IMR-90 (cell line): ENCODE measurements at regions not wholly inside any gene's neighbourhood (a gene's known extent, or its start where the extent isn't known, plus 50 kb on each side); places are given as distances from the start of the nearest gene placed in this dataset.

Experiments used
- ATAC-seq: fragments of 200-7000 bp; cut with Tn5 transposase; 2 replicates; pipeline ENCODE4 v1.9.1; 2020; ENCODE audit warnings: low read depth, mild to moderate bottlenecking, moderate library complexity
- BruUV-seq: library from RNA; stranded (reverse); fragments of 400-500 nt; replicated peaks from 2 replicates; lab custom pipeline; 2021; lab: Mats Ljungman, UMichigan
- CTCF ChIA-PET: fragments of 300-600 bp; formaldehyde crosslinking; extraction: SDS; loops from one replicate; lab custom pipeline; 2021; ENCODE audit warnings: antibody characterized with exemption; lab: Yijun Ruan, JAX
- POLR2A ChIA-PET: fragments of 300-600 bp; sonication (Branson Sonifier 250); formaldehyde crosslinking; loops from one replicate; lab custom pipeline; 2022; ENCODE audit warnings: antibody characterized with exemption; ENCODE audit not compliant: unreplicated experiment; lab: Charles Lee
- DNase-seq: peaks from one replicate; pipeline ENCODE4 v3.0.0; 2013
- H2AFZ ChIP-seq: replicated peaks from 2 replicates; pipeline ENCODE3; 2013; ENCODE audit warnings: low read length, mild to moderate bottlenecking; ENCODE audit not compliant: poor library complexity
- H2AK5ac ChIP-seq: 2 replicates; pipeline ENCODE4 v1.6.1; 2013; ENCODE audit warnings: low read depth, low read length, inconsistent platforms
- H2AK9ac ChIP-seq: replicated peaks from 2 replicates; pipeline ENCODE3; 2013; ENCODE audit warnings: mild to moderate bottlenecking, low read depth, low read length, moderate library complexity; ENCODE audit not compliant: poor library complexity
- H2BK120ac ChIP-seq: 2 replicates; pipeline ENCODE4 v1.6.1; 2013; ENCODE audit warnings: low read depth, low read length, inconsistent platforms
- H2BK15ac ChIP-seq: 3 replicates; pipeline ENCODE4 v1.6.1; 2013; ENCODE audit warnings: low read depth, low read length, inconsistent platforms
- H2BK20ac ChIP-seq: 2 replicates; pipeline ENCODE4 v1.6.1; 2013; ENCODE audit warnings: low read depth, mild to moderate bottlenecking, inconsistent platforms, low read length, moderate library complexity
- H2BK5ac ChIP-seq: 2 replicates; pipeline ENCODE4 v1.6.1; 2013; ENCODE audit warnings: mild to moderate bottlenecking, low read depth, low read length, inconsistent platforms; ENCODE audit not compliant: poor library complexity, severe bottlenecking
- H3K14ac ChIP-seq: replicated peaks from 2 replicates; pipeline ENCODE4 v1.6.1; 2013; ENCODE audit warnings: low read depth, low read length, inconsistent platforms
- H3K18ac ChIP-seq: 2 replicates; pipeline ENCODE4 v1.6.1; 2013; ENCODE audit warnings: low read depth, low read length, control low read depth
- H3K23ac ChIP-seq: 2 replicates; pipeline ENCODE4 v1.6.1; 2013; ENCODE audit warnings: low read depth, low read length, inconsistent platforms
- H3K27ac ChIP-seq: 2 replicates; pipeline ENCODE4 v1.5.1; 2013; ENCODE audit warnings: mild to moderate bottlenecking, control low read depth, low read length; ENCODE audit not compliant: insufficient read depth
- H3K27me3 ChIP-seq: 2 replicates; pipeline ENCODE4 v1.6.1; 2013; ENCODE audit warnings: low read length; ENCODE audit not compliant: control insufficient read depth, insufficient read depth
- H3K36me3 ChIP-seq: 2 replicates; pipeline ENCODE4 v1.6.1; 2013; ENCODE audit warnings: low read length, mixed read lengths; ENCODE audit not compliant: control insufficient read depth, insufficient read depth
- H3K4ac ChIP-seq: 2 replicates; pipeline ENCODE4 v1.6.1; 2013; ENCODE audit warnings: low read depth, low read length, inconsistent platforms
- H3K4me1 ChIP-seq: 2 replicates; pipeline ENCODE4 v1.6.1; 2013; ENCODE audit warnings: low read length, mixed read lengths; ENCODE audit not compliant: control insufficient read depth, insufficient read depth
- H3K4me2 ChIP-seq: 2 replicates; pipeline ENCODE4 v1.6.1; 2013; ENCODE audit warnings: low read depth, mild to moderate bottlenecking, control low read depth, low read length, moderate library complexity
- H3K4me3 ChIP-seq: 2 replicates; pipeline ENCODE4 v1.5.1; 2013; ENCODE audit warnings: low read depth, mild to moderate bottlenecking, control low read depth, low read length, moderate library complexity; ENCODE audit not compliant: insufficient read depth
- H3K56ac ChIP-seq: 2 replicates; pipeline ENCODE4 v1.6.1; 2013; ENCODE audit warnings: low read length, inconsistent platforms; ENCODE audit not compliant: insufficient read depth; ENCODE audit errors: extremely low read depth
- H3K79me1 ChIP-seq, 2 experiments: 2 replicates each; pipeline ENCODE4 v1.6.1; 2013; ENCODE audit warnings: low read length in 2 of 2, inconsistent platforms in 1 of 2, low read depth in 1 of 2
- H3K9ac ChIP-seq: 2 replicates; pipeline ENCODE4 v1.6.1; 2013; ENCODE audit warnings: low read depth, low read length, control low read depth
- H3K9me1 ChIP-seq: 2 replicates; pipeline ENCODE4 v1.6.1; 2013; ENCODE audit warnings: low read length, inconsistent platforms; ENCODE audit not compliant: insufficient read depth
- H3K9me3 ChIP-seq: 2 replicates; pipeline ENCODE4 v1.6.1; 2013; ENCODE audit warnings: low read length; ENCODE audit not compliant: control insufficient read depth, insufficient read depth
- H4K20me1 ChIP-seq: 2 replicates; pipeline ENCODE4 v1.6.1; 2013; ENCODE audit warnings: low read length, inconsistent platforms; ENCODE audit not compliant: insufficient read depth
- H4K5ac ChIP-seq: 2 replicates; pipeline ENCODE4 v1.6.1; 2013; ENCODE audit warnings: mild to moderate bottlenecking, low read depth, low read length, control low read depth
- H4K8ac ChIP-seq, 2 experiments: 2 replicates each; pipeline ENCODE4 v1.6.1; 2013; ENCODE audit warnings: low read depth in 2 of 2, low read length in 2 of 2, control low read depth in 1 of 2, inconsistent platforms in 1 of 2
- H4K91ac ChIP-seq: 2 replicates; pipeline ENCODE4 v1.6.1; 2013; ENCODE audit warnings: low read depth, low read length, inconsistent platforms; ENCODE audit not compliant: insufficient read depth
- BHLHE40 ChIP-seq: fragments of 150-350 bp; IDR thresholded peaks from 2 replicates; pipeline ENCODE4 v1.6.1; 2016; ENCODE audit warnings: mild to moderate bottlenecking, low read depth, low read length
- CEBPB ChIP-seq: IDR thresholded peaks from 2 replicates; pipeline ENCODE4 v1.6.1; 2012; ENCODE audit warnings: low read depth, low read length, improper control_type of control experiment
- CHD1 ChIP-seq: IDR thresholded peaks from 2 replicates; pipeline ENCODE4 v1.6.1; 2012; ENCODE audit warnings: low read depth, low read length, improper control_type of control experiment
- CTCF ChIP-seq: conservative IDR thresholded peaks from 2 replicates; pipeline ENCODE4 v1.5.1; 2012; ENCODE audit warnings: mild to moderate bottlenecking, low read depth, low read length, improper control_type of control experiment
- ELK1 ChIP-seq: fragments of 150-350 bp; IDR thresholded peaks from 2 replicates; pipeline ENCODE4 v1.6.1; 2016; ENCODE audit warnings: low read depth, mild to moderate bottlenecking, low read length, moderate library complexity, borderline replicate concordance
- FOS ChIP-seq: fragments of 150-350 bp; IDR thresholded peaks from 2 replicates; pipeline ENCODE4 v1.6.1; 2016; ENCODE audit warnings: low read depth, low read length
- MAFK ChIP-seq: IDR thresholded peaks from 2 replicates; pipeline ENCODE4 v1.6.1; 2012; ENCODE audit warnings: low read depth, low read length, improper control_type of control experiment
- MAZ ChIP-seq: IDR thresholded peaks from 2 replicates; pipeline ENCODE4 v1.6.1; 2012; ENCODE audit warnings: low read depth, mild to moderate bottlenecking, low read length, improper control_type of control experiment, moderate library complexity, borderline replicate concordance
- MXI1 ChIP-seq: IDR thresholded peaks from 2 replicates; pipeline ENCODE4 v1.6.1; 2012; ENCODE audit warnings: low read depth, mild to moderate bottlenecking, low read length, moderate library complexity, borderline replicate concordance
- NFE2L2 ChIP-seq: fragments of 150-350 bp; IDR thresholded peaks from 2 replicates; pipeline ENCODE4 v1.6.1; 2016; ENCODE audit warnings: low read depth, mild to moderate bottlenecking, low read length
- POLR2A ChIP-seq: IDR thresholded peaks from 2 replicates; pipeline ENCODE4 v1.6.1; 2012; ENCODE audit warnings: mild to moderate bottlenecking, low read depth, low read length
- RAD21 ChIP-seq: IDR thresholded peaks from 2 replicates; pipeline ENCODE4 v1.6.1; 2012; ENCODE audit warnings: low read length, improper control_type of control experiment
- RCOR1 ChIP-seq: IDR thresholded peaks from 2 replicates; pipeline ENCODE4 v1.6.1; 2012; ENCODE audit warnings: mild to moderate bottlenecking, low read length, improper control_type of control experiment; ENCODE audit not compliant: insufficient replicate concordance
- RFX5 ChIP-seq: IDR thresholded peaks from 2 replicates; pipeline ENCODE4 v1.8.0; 2012; ENCODE audit warnings: low read depth, mild to moderate bottlenecking, low read length, moderate library complexity
- SMC3 ChIP-seq: fragments of 150-350 bp; IDR thresholded peaks from 2 replicates; pipeline ENCODE4 v1.6.1; 2016; ENCODE audit warnings: low read depth, mild to moderate bottlenecking, antibody characterized with exemption, low read length, moderate library complexity
- USF2 ChIP-seq: fragments of 150-350 bp; IDR thresholded peaks from 2 replicates; pipeline ENCODE4 v1.6.1; 2017; ENCODE audit warnings: mild to moderate bottlenecking, antibody characterized with exemption, low read length, low read depth
- WGBS, 2 experiments: methylation state at CpG; one replicate each; pipeline versions ENCODE4 v1.1.5 to v1.1.7; 2013; ENCODE audit warnings: missing lambda C conversion rate in 2 of 2; ENCODE audit not compliant: insufficient read length in 1 of 2; ENCODE audit errors: extremely low coverage in 2 of 2; 5-methylcytosine and 5-hydroxymethylcytosine counted together
- dilution Hi-C: fragments of 300-500 bp; cut with HindIII; formaldehyde crosslinking; loops from one replicate; pipeline ENCODE4 v1.14.3; 2018; ENCODE audit warnings: low sequenced_read_pairs; ENCODE audit not compliant: unreplicated experiment
- in situ Hi-C: fragments of 300-500 bp; cut with MboI; formaldehyde crosslinking; loops from 3 replicates; pipeline ENCODE4 v1.14.3; 2019; ENCODE audit warnings: low sequenced_read_pairs, inconsistent platforms, mixed read lengths
- intact Hi-C: fragments of 100-400 bp; cut with micrococcal nuclease; formaldehyde crosslinking; loops from 2 replicates; pipeline ENCODE4 v1.10.0; 2022

- Histone ChIP-seq H4K91ac (no peak overlapping the region), H3K27ac (no peak overlapping the region), H3K79me1 (no peaks in the 10 kb centered on the region), H2BK15ac (no peak overlapping the region), H3K9me3 (no peaks in the 10 kb centered on the region; the same call in 1 of the 2 replicates), H3K4ac (no peak overlapping the region), H2AK5ac (no peak overlapping the region), H4K5ac (no peak overlapping the region), H3K4me1 (no peaks in the 10 kb centered on the region), H3K14ac (no peak overlapping the region), H3K27me3 (no peaks in the 10 kb centered on the region), H2BK120ac (no peak overlapping the region), H3K23ac (no peak overlapping the region), H4K8ac (no peak overlapping the region), H2BK5ac (no peak overlapping the region), H3K56ac (no peak overlapping the region), H3K36me3 (no peaks in the 10 kb centered on the region), H2AFZ (no peak overlapping the region), H3K18ac (no peak overlapping the region), H3K4me3 (no peak overlapping the region), H2BK20ac (no peak overlapping the region), H3K9me1 (no peaks in the 10 kb centered on the region), H3K9ac (no peak overlapping the region), H4K20me1 (no peaks in the 10 kb centered on the region), H2AK9ac (no peak overlapping the region), H3K4me2 (no peak overlapping the region)
- CTCF ChIA-PET = no interaction called here
- ATAC-seq (no peak), DNase-seq (no peak)
- no TSS peak for BruUV-seq
- intact Hi-C loops = no loop called here
- WGBS, 2 experiments = no CpG with 5 or more reads among the region's 14 CpGs
- TF ChIP-seq MAFK (no peak), USF2 (no peak), SMC3 (no peak), MAZ (no peak), RAD21 (no peak), FOS (no peak), MXI1 (no peak), ELK1 (no peak), POLR2A (no peak), CTCF (no peak), RFX5 (no peak), RCOR1 (no peak), CHD1 (no peak), CEBPB (no peak), BHLHE40 (no peak), NFE2L2 (no peak)
- dilution Hi-C loops = no loop called here
- in situ Hi-C loops = no loop called here
- POLR2A ChIA-PET = no interaction called here
These were observed 303.0 kb downstream of the KCNA4 start for GRCh38 chr11:29713831-29714320.
